NOMO-1 (cell line): ENCODE measurements at regions not wholly inside any gene's neighbourhood (a gene's known extent, or its start where the extent isn't known, plus 50 kb on each side); places are given as distances from the start of the nearest gene placed in this dataset.
A peak's percentile ranks its signal among the peaks of the same experiment; 100 is the strongest.

Experiments used
- DNase-seq, 2 experiments: peaks; one replicate each; lab custom pipeline; 2025; ENCODE audit not compliant: unreplicated experiment in 2 of 2; lab: John Stamatoyannopoulos, UW

DNA sequence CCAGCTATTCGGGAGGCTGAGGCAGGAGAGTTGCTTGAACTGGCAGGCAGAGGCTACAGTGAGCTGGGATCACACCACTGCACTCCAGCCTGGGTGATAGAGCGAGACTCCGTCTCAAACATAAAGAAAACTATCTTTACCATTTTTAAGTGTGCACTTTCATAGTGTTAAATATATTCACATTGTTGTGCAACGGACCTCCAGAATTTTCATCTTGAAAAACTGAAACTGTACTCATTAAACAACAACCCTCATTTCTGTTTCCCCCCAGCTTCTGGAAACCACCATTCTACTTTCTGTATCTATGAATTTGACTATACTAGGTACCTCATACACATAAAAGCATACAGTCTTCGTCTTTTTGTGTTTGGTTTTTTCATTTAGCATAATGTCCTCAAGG is 375.1 kb downstream of the SHQ1 start:
- no peak for DNase-seq

DNA sequence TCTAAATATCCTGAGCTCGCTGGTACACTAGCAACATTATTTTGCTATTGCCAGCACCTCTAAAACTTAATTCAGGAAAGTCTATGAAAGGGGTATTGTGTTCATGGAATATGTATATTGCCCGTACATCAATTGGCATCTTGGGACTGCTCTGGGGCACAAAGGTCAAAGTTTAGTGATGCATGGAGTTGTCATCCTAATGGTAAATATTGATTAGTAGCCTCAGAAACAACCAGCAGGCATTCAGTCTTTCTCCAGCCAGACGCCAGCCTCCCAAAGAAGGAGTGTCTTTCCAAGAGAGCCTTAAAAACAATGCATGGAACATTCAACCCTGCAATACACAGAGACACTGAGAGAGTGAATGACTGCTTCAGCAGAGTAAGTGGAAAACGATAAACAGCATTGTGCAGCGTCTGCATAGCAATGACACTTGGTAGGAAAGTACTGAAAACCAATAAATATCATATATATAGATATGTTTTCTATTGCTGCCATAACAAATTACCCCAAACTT is 377.3 kb downstream of the SHQ1 start:
- no peak for DNase-seq

GRCh38 chr3:72465853-72466252 is 382.4 kb downstream of the SHQ1 start:
- no peak for DNase-seq

DNA sequence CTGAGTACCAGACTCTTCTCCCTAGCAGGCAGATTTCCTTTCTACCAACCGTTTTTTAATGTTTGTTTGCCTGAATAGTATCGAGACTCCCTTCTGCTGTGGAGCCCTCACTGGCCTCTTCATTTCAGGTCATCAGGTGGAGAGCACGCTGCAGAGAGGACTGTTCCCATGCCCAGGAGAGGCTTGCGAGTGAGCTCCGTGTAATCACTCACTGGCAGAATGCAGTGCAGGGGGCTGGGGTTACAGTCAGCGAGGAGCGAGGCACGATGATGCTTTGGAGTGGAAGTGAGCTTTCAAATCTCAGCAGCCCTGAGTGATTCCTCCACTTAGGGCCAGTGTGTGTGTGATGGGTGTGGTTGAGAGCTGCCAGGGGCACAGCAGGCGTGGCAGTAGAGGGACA is 385.2 kb downstream of the SHQ1 start:
- DNase-seq, result no peak

GRCh38 chr3:72462595-72463011 is 385.6 kb downstream of the SHQ1 start:
- no peak for DNase-seq

DNA sequence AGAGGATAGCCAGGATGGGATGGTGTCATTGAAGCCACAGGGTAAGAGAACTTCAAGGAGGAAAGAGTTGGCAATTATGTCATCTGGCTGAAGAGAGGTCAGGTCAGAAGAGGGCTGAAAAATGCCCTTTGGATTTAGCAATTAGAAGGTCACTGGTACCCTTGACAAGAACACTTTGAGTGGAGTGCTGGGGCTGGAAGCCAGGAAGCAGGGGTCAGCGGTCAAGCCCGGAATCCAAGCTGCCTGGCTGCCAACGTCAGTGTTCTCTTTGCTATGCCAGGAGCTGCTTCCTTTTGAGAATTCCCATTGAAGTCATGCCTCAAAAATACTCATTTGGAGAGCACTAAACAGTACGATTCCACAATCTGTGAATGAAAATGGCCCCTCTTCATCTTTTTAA is 386.5 kb downstream of the SHQ1 start:
- DNase-seq, result no peak

DNA sequence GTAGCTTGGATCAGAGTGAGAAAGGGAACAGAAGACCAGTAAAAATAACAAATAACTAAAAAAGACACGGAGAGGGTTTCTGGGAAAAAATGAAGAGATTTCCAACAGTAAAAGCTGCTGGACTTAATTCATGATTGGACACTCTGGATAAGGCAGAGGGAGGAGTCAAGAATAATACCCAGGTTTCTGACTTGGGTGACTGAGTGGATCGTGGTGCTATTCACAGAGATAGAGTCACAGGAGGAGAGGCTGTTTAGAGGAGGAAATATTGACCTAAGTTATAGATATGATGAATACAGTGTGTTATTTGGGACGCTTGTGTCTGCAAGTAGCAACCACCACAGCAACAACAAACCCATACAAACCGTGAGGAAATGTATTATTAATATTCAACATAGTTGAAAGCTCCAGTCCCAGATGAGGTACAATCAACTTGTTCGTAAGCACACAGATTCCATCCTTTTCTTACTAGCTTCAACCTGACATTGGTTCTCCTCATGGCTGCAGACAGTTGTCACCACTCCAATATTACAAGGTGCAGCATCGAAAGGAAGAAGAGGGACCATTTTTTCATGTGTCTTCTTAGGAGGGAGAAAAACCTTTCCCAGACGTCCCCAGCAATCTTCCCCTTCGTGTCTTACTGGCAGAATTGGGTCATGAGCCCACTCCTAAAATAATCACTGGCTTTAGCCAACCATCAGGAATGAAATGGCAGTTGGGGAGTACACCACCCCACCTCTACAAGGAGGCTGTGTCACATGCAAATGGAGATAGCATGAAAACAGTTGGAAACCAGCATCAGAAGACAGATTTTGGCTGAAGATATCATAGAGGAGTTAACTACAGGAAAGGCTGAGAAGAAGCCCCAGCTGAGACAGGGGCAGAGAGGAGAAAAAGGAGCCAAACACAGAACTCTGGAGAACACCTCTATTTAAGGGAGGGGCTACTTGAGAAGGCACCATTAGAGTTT is 387.8 kb downstream of the SHQ1 start:
- no peak for DNase-seq

DNA sequence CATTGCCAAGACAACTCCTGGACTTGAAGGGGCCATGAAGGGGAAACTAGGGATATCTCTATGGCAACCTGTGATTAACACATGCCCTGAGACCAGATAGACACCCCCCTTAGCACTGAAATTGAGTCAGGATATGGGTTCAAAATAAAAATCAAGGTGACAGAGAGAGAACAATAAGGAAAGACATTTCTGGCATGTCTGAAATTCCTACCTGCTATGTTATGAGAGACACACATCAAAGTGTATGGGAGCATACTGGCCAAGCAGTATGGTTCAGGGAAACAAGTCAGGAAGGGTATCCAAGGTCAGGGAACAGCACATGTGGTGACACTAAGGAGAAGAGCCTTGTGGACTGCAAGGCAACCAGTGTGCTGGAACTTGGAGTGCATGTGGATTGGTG is 388.7 kb downstream of the SHQ1 start:
- DNase-seq, result no peak

DNA sequence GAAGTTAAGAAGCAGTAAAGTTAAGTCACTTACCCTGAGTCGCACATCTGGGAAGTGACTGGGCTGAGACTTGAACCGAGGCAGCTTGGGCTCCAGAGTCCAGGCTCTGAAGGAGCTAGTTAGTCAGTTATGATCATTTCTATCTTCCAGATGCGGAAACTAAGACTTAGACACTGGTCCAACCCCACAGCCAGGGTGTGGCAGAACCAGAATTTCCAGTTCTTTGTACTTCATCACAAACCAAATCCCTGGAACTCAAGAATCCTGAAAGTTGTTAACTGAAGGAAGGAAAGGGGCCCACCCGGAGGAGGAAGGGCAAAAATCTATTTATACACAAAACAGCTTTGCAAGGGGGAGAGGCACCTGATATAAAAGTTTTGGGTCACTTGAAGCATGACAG is 389.9 kb downstream of the SHQ1 start:
- DNase-seq, result no peak

DNA sequence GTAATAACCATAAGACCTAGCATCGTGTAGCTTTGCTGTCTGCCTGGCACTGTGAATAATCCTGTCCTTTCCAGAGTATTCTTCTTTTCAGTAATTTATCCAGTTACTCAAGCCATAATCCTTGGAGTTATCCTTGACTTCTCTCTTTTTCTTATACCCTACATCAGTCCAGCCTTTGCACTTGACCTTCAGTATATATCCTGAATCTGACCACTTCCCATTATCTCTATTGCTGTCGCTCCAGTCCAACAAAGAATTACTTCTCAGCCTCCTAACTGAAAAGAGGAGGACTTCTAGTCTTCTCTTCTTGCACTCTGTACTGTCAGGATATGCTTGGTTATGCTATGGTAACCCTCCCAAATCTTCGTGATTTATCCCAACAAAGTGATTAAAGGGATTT is 393.8 kb downstream of the SHQ1 start:
- DNase-seq, result no peak

DNA sequence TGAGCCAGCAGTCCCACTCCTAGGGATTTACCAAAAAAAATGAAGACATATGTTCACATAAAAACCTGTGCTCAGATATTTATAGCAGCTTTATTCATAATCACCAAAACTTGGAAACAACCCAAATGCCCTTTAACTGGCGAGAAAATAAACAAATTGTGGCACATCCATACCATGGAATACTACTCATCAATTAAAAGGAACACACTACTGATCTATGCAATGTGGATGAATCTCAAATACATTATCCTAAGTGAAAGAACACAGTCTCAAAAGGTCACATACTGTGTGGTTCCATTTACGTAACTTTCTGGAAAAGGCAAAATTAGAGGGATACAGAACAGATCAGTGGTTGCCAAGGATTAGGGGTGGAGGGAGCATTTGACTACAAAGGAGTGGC is 394.5 kb downstream of the SHQ1 start:
- DNase-seq, result no peak

- DNase-seq, result no peak
Observed at GRCh38 chr3:72452745-72453144, 395.5 kb downstream of the SHQ1 start.

DNA sequence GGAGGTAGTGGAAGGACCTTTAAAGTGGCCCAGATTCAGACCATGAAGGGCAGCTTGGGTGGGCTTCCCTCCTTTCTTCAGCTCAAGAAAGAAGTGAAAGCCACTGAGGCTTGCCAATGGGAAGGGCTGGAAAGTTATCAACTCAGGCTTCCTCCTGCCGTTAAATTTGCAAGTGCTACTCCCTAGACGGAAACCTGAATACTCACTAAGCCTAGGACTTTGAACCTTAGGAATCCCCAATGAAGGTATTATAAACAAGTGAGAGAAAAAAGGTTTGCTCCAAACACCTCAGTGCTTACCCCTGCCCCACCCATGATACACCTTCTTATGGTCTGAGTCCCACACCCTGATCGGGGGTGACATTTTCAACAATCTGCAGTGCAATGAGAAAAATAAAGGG is 396.4 kb downstream of the SHQ1 start:
- no peak for DNase-seq

DNA sequence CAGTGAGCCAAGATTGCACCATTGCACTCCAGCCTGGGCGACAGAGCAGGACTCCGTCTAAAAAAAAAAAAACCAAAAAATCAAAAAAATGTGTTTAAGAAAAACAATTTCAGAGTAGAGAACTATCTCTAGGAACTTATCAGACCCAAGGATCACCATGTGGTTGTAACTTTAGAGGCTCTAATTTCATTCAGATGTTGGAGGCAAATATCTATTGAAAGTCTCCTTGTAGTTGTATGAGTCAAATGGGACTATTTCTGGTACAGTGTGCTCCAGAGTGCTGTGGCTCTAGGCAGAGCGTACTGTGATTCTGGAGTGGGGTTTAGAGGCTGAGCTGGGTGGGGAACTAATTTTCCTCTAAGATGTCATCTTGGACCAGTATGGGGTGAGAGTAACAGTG is 398.7 kb downstream of the SHQ1 start:
- DNase-seq, result no peak

GRCh38 chr3:72448858-72449257 is 399.4 kb downstream of the SHQ1 start:
- no peak for DNase-seq

GRCh38 chr3:72448375-72448823 is 399.8 kb downstream of the SHQ1 start:
- DNase-seq, result no peak

- DNase-seq, result peak; percentile 77 to 91
Observed at GRCh38 chr3:72447059-72447946, 400.9 kb downstream of the SHQ1 start.

DNA sequence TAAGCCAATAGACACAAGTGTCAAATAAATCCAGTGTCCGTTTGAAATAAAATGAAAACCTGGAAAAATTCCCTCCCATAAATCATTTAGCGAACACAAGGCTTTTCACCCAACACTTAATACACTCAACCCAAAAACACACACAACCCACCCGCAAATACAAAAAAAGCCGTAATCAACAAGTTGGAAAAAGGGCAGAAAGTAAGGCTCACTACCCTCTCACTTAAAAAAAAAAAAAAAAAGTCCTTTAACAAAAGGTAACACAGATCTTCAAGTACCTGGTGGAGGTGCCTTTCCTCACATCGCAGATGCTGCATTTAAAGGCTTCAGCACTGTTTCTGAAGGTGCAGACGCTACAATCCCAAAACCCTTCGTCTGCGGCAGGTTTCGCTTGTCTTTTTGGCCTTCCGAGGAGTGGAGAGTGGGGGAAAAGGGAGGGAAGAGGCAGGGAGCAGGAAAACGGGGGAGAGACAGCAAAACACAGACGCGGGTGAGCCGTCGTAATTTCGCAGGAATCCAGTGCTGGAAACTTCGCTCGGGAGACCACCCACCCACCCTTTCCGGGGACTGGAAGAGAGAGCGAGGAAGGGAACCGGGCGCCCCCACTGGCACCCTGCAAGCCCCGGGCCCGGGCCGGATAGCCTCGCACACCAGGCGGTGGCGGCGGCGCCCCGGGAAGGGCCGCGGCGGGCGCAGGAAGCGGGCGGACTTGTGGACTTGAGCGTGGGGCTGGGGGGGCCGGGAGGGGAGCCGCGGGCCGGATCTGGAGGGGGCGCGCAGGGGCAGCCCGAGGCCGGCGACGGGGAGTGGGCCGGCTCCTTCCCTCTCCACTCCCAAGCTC is 401.8 kb downstream of the SHQ1 start, which contains the start of gene RYBP:
Gene RYBP (minus strand): TSS at position 404 of the 841 bp plus-strand sequence.
- DNase-seq, result peak; percentile 17 to 66

GRCh38 chr3:72445827-72446217 is 402.4 kb downstream of the SHQ1 start:
- DNase-seq, result no peak

DNA sequence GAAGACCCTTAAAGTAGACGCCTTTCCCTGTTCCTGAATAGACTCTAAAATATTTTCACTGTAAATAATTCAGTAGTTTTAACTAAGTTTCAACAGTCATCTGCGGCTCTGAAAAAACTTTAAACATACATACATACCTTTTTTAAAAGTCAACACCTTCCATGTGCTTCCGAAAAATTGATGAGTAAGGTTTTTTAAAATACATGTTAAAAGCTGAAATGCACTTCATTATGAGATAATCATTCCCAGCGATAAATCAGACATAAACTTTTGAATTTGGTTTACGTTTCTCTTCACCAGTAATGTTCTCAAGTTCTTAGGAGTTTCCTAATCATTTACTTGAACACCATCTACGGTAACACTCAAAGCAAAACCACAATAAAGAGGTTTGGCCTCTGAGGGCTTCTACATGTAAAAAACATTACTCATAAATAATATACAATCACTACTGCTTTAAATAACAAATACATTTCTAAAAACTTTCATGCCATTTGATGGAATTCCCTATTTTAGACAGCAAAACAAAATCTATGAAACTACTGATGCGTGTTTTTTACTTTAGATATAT is 403.5 kb downstream of the SHQ1 start:
- peak in 1 of 2 experiments; percentile 4 for DNase-seq
